ENCODE measurements at regions not wholly inside any gene's neighbourhood (a gene's known extent, or its start where the extent isn't known, plus 50 kb on each side); places are given as distances from the start of the nearest gene placed in this dataset.
A peak's percentile ranks its signal among the peaks of the same experiment; 100 is the strongest.

GRCh38 chr1:172863031-172863430 is 187.7 kb downstream of the TNFSF18 start:
- FAIRE-seq, result peak; percentile 29
- TF ChIP-seq CTCF (IDR thresholded peaks at IDR 0.05; ENCODE audit: insufficient read depth, missing control alignments), result no peak
- no peak for DNase-seq (ENCODE audit: insufficient read length, low spot score)

GRCh38 chr1:172867216-172867818 is 183.4 kb downstream of the TNFSF18 start:
- no peak for DNase-seq (ENCODE audit: insufficient read length, low spot score)
- FAIRE-seq, result no peak
- no peak for TF ChIP-seq CTCF (IDR thresholded peaks at IDR 0.05; ENCODE audit: insufficient read depth, missing control alignments)

GRCh38 chr1:172870901-172871606 is 179.7 kb downstream of the TNFSF18 start:
- FAIRE-seq, result no peak
- DNase-seq (ENCODE audit: insufficient read length, low spot score), result no peak
- TF ChIP-seq CTCF (IDR thresholded peaks at IDR 0.05; ENCODE audit: insufficient read depth, missing control alignments), result no peak

- no peak for DNase-seq (ENCODE audit: insufficient read length, low spot score)
- no peak for FAIRE-seq
Measured at GRCh38 chr1:172874950-172875349, 175.8 kb downstream of the TNFSF18 start.

GRCh38 chr1:172875892-172876291 is 174.8 kb downstream of the TNFSF18 start:
- DNase-seq (ENCODE audit: insufficient read length, low spot score), result no peak
- FAIRE-seq, result no peak
- no peak for TF ChIP-seq CTCF (IDR thresholded peaks at IDR 0.05; ENCODE audit: insufficient read depth, missing control alignments)

More at GRCh38 chr1:172874950-172875349, 175.8 kb downstream of the TNFSF18 start:
- no peak for TF ChIP-seq CTCF (IDR thresholded peaks at IDR 0.05; ENCODE audit: insufficient read depth, missing control alignments)

GRCh38 chr1:172882385-172882784 is 168.4 kb downstream of the TNFSF18 start:
- no peak for TF ChIP-seq CTCF (IDR thresholded peaks at IDR 0.05; ENCODE audit: insufficient read depth, missing control alignments)
- FAIRE-seq (no peak), DNase-seq (ENCODE audit: insufficient read length, low spot score) (no peak)

- FAIRE-seq, result no peak
- no peak for TF ChIP-seq CTCF (IDR thresholded peaks at IDR 0.05; ENCODE audit: insufficient read depth, missing control alignments)
- DNase-seq (ENCODE audit: insufficient read length, low spot score), result no peak
Measured at GRCh38 chr1:172882791-172883386, 167.9 kb downstream of the TNFSF18 start.

All from D721Med (cell line).